ENCODE measurements at regions not wholly inside any gene's neighbourhood (a gene's known extent, or its start where the extent isn't known, plus 50 kb on each side); places are given as distances from the start of the nearest gene placed in this dataset.

DNA sequence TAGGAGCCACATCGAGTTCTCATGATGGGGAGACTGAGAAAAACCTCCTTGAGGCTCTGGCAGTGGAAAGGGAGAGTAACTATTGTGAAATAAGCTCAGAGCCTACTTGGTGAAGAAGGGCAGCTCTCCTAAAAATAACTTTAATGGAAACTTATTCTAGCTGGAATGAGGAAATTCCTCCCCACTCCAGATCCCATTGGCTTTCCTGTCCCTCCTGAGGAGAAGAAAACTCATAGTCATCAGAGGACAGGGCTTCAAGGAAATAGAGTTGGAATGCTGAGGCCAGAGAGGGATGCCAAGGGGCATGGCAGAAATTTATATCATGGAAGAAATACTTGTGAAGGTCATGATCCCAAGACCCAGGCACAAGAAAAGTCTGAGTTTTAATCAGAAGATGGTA lies 70.7 kb upstream of the TAPT1 start:
- DNase-seq (ENCODE audit: low spot score), result no peak
- Histone ChIP-seq H3K27me3 (replicated peaks; ENCODE audit: insufficient read depth) (no peaks in the 10 kb centered on the region), H3K4me3 (no peak overlapping the region), H3K4me1 (ENCODE audit: control insufficient read depth in 1 of 2, low read depth in 2 of 2) (no peaks in the 10 kb centered on the region), H3K36me3 (no peaks in the 10 kb centered on the region), H3K9me3 (no peaks in the 10 kb centered on the region), H3K27ac (no peak overlapping the region)
- no peak for ATAC-seq (ENCODE audit: insufficient number of reproducible peaks, low FRiP score, low read depth)
- TF ChIP-seq, protein P1, sequence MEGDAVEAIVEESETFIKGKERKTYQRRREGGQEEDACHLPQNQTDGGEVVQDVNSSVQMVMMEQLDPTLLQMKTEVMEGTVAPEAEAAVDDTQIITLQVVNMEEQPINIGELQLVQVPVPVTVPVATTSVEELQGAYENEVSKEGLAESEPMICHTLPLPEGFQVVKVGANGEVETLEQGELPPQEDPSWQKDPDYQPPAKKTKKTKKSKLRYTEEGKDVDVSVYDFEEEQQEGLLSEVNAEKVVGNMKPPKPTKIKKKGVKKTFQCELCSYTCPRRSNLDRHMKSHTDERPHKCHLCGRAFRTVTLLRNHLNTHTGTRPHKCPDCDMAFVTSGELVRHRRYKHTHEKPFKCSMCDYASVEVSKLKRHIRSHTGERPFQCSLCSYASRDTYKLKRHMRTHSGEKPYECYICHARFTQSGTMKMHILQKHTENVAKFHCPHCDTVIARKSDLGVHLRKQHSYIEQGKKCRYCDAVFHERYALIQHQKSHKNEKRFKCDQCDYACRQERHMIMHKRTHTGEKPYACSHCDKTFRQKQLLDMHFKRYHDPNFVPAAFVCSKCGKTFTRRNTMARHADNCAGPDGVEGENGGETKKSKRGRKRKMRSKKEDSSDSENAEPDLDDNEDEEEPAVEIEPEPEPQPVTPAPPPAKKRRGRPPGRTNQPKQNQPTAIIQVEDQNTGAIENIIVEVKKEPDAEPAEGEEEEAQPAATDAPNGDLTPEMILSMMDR (IDR thresholded peaks at IDR 0.05), result no peak

DNA sequence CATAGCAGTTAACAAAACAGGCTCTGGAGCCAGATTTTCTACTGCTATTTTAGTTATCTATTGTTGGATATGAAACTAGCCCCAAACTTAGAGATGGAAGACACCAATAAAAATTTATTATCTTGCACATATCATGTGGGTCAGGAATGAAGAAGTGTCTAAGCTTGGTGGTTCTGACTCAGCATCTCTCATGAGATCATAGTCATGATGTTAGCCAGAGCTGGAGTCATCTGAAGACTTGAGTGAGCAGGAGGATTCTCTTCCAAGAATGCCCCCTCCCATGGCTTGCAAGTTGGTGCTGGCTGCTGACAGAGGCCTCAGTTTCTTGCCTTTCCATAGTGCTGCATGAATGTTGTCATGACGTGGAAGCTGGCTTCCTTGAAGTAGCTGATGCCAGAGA lies 68.2 kb upstream of the TAPT1 start:
- no peak for DNase-seq (ENCODE audit: low spot score)
- Histone ChIP-seq H3K9me3 (no peaks in the 10 kb centered on the region), H3K27me3 (replicated peaks; ENCODE audit: insufficient read depth) (no peaks in the 10 kb centered on the region), H3K4me1 (ENCODE audit: control insufficient read depth in 1 of 2, low read depth in 2 of 2) (peaks cover 0 to 4% of the 10 kb centered on the region in 2 donors), H3K36me3 (no peaks in the 10 kb centered on the region), H3K4me3 (no peak overlapping the region), H3K27ac (no peak overlapping the region)
- no peak for ATAC-seq (ENCODE audit: insufficient number of reproducible peaks, low FRiP score, low read depth)
- TF ChIP-seq, protein P1 (IDR thresholded peaks at IDR 0.05), result no peak

DNA sequence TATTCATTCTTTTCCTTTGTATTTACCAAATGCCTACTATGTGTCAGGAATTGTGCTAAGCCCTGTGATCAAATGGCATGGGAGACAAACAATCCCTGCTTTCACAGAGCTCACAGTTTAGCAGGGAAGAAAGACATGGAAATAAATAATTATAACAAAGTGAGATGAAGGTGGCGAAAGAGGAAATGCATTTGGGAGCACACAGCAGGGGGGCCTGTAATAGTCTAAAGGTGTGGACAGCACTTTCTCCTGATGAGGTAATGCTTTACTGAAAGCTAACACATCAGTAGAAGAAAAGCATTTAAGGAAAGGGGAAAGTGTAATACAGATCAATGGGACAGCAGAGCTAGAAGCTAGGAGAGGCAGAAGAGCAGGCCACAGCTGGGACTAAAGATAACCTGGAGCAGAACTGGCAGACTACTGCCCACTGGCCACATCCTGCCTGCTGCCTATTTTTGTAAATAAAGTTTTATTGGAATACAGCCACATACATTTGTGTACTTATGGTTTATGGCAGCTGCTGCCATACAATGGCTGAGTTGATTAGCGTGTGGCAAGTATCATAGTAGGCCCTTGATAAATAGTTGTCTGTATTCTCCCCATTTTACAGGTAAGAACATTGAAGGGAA lies 67.1 kb upstream of the TAPT1 start:
- DNase-seq (ENCODE audit: low spot score), result no peak
- H3K27ac ChIP-seq, result no peak overlapping the region
- no peaks in the 10 kb centered on the region for H3K36me3 ChIP-seq
- TF ChIP-seq, protein P1 (IDR thresholded peaks at IDR 0.05), result no peak
- H3K27me3 ChIP-seq (replicated peaks; ENCODE audit: insufficient read depth), result no peaks in the 10 kb centered on the region
- H3K4me3 ChIP-seq, result no peak overlapping the region
- ATAC-seq (ENCODE audit: insufficient number of reproducible peaks, low FRiP score, low read depth), result no peak
- H3K9me3 ChIP-seq, result no peaks in the 10 kb centered on the region
- peaks cover 0 to 4% of the 10 kb centered on the region in 2 donors for H3K4me1 ChIP-seq (ENCODE audit: control insufficient read depth in 1 of 2, low read depth in 2 of 2)

DNA sequence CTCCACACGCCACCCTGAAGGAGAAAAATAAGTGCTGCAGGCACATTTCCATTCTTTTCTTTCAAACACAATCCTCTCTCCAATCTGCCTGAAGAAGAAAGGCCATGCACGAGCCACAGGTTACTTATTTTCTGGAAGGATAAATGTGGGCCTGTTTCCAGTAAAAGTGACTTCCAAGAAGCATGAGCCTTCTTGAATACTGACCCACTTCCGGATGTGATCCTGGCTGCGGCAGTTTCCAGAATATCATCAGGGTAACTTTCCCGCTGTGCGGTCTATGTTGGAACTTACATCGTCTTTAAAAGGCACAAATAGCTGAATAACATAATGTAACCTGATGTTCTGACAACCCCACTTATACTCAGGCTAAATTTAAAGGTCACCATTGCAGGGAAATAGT lies 66.3 kb upstream of the TAPT1 start:
- TF ChIP-seq, protein P1 (IDR thresholded peaks at IDR 0.05), result no peak
- ATAC-seq (ENCODE audit: insufficient number of reproducible peaks, low FRiP score, low read depth), result no peak
- no peaks in the 10 kb centered on the region for H3K27me3 ChIP-seq (replicated peaks; ENCODE audit: insufficient read depth)
- no peak overlapping the region for H3K27ac ChIP-seq
- H3K36me3 ChIP-seq, result no peaks in the 10 kb centered on the region
- DNase-seq (ENCODE audit: low spot score), result no peak
- peaks cover 0 to 4% of the 10 kb centered on the region in 2 donors for H3K4me1 ChIP-seq (ENCODE audit: control insufficient read depth in 1 of 2, low read depth in 2 of 2)
- H3K9me3 ChIP-seq, result no peaks in the 10 kb centered on the region
- no peak overlapping the region for H3K4me3 ChIP-seq

DNA sequence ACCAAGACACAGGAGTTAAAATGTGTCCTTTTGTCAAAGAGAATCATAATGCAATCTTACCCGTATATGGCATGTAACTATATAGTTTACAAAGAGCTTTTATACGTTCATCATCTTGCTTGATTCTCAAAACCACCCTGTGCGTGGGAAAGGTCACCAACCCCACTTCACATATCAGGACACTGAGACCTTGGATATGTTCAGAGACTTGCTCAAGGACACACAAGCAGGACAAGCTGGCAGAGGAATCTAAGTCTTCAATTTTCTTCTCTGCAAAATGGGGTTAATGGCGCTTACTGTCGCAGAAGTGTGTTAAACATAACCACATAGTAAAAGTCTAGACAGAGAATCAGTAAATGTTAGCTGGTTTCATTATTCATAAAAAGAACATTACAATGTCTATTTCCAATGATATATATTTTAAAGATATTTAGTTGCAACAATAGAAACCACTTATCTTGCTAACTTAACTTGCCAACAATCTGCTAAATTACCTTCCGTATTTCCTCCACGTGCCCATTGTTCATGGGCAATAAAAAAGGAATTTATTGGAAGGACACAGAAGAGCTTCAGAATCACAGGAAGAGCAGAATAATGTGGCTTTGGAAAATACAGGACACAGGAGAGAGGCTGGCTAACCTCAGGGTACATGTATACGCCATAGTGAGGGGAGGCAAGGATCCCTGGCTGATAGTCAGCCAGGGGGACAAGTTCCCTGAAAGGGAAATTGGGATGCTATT lies 64.6 kb upstream of the TAPT1 start:
- TF ChIP-seq, protein P1 (IDR thresholded peaks at IDR 0.05), result no peak
- H3K4me3 ChIP-seq, result no peak overlapping the region
- ATAC-seq (ENCODE audit: insufficient number of reproducible peaks, low FRiP score, low read depth) (no peak), DNase-seq (ENCODE audit: low spot score) (no peak)
- peaks cover 0 to 4% of the 10 kb centered on the region in 2 donors for H3K4me1 ChIP-seq (ENCODE audit: control insufficient read depth in 1 of 2, low read depth in 2 of 2)
- no peaks in the 10 kb centered on the region for H3K27me3 ChIP-seq (replicated peaks; ENCODE audit: insufficient read depth)
- no peaks in the 10 kb centered on the region for H3K9me3 ChIP-seq
- H3K27ac ChIP-seq, result no peak overlapping the region
- no peaks in the 10 kb centered on the region for H3K36me3 ChIP-seq

Measured in thoracic aorta (tissue), 2 donors.